Epidermal melanocyte (primary cell): ENCODE measurements at regions not wholly inside any gene's neighbourhood (a gene's known extent, or its start where the extent isn't known, plus 50 kb on each side); places are given as distances from the start of the nearest gene placed in this dataset.

Source experiments
- DNase-seq: peaks from one replicate; pipeline ENCODE4 v3.0.0; 2011; ENCODE audit warnings: low spot score; ENCODE audit not compliant: insufficient read length

- no peak for DNase-seq
These were observed 83.7 kb upstream of the DUSP5 start for GRCh38 chr10:110413903-110414547.

- no peak for DNase-seq
These were observed 83.0 kb upstream of the DUSP5 start for GRCh38 chr10:110414548-110415309.

GRCh38 chr10:110415809-110416208, 81.9 kb upstream of the DUSP5 start:
- no peak for DNase-seq

GRCh38 chr10:110416776-110417711, 80.7 kb upstream of the DUSP5 start:
- no peak for DNase-seq

- no peak for DNase-seq
These were observed 79.5 kb upstream of the DUSP5 start for GRCh38 chr10:110418218-110418617.

GRCh38 chr10:110419265-110419664, 78.4 kb upstream of the DUSP5 start:
- no peak for DNase-seq

- no peak for DNase-seq
These were observed 77.1 kb upstream of the DUSP5 start for GRCh38 chr10:110420401-110421193.

GRCh38 chr10:110421512-110422138, 76.1 kb upstream of the DUSP5 start:
- DNase-seq = no peak

- no peak for DNase-seq
These were observed 75.2 kb upstream of the DUSP5 start for GRCh38 chr10:110422548-110422947.

- no peak for DNase-seq
These were observed 74.1 kb upstream of the DUSP5 start for GRCh38 chr10:110423650-110424049.

GRCh38 chr10:110425684-110426293, 71.9 kb upstream of the DUSP5 start:
- DNase-seq = no peak

- no peak for DNase-seq
These were observed 71.2 kb upstream of the DUSP5 start for GRCh38 chr10:110426294-110427181.

- DNase-seq = no peak
These were observed 68.4 kb upstream of the DUSP5 start for GRCh38 chr10:110429301-110429700.

GRCh38 chr10:110430340-110431273, 67.1 kb upstream of the DUSP5 start:
- DNase-seq = no peak

- no peak for DNase-seq
These were observed 66.0 kb upstream of the DUSP5 start for GRCh38 chr10:110431659-110432058.

GRCh38 chr10:110432084-110432483, 65.6 kb upstream of the DUSP5 start:
- DNase-seq = no peak

GRCh38 chr10:110432814-110433565, 64.7 kb upstream of the DUSP5 start:
- no peak for DNase-seq
